Liver (tissue), 8 donors: ENCODE measurements at regions not wholly inside any gene's neighbourhood (a gene's known extent, or its start where the extent isn't known, plus 50 kb on each side); places are given as distances from the start of the nearest gene placed in this dataset.
"Not testable (repeated sequence)": the region's sequence is repeated elsewhere in the genome, so short reads cannot be mapped to it uniquely, and the experiment has no call there.

ENCODE experiments used
- DNase-seq: peaks from one replicate; pipeline ENCODE4 v3.0.0-alpha.2; 2017; ENCODE audit warnings: low spot score
- H3K27ac ChIP-seq, 2 donors: one replicate each; pipeline ENCODE4 v1.7.0; 2013; ENCODE audit warnings: inconsistent platforms in 2 of 2, low read length in 2 of 2, control low read depth in 1 of 2, low read depth in 1 of 2, mild to moderate bottlenecking in 1 of 2
- H3K27me3 ChIP-seq, 4 donors: one replicate each; pipeline versions ENCODE4 v1.6.1 to v1.7.0; 2013; ENCODE audit warnings: low read length in 3 of 4, inconsistent platforms in 1 of 4, mild to moderate bottlenecking in 1 of 4, moderate library complexity in 1 of 4; ENCODE audit not compliant: control insufficient read depth in 4 of 4, insufficient read depth in 4 of 4
- H3K36me3 ChIP-seq, 4 donors: one replicate each; pipeline versions ENCODE4 v1.6.1 to v1.7.0; 2013; ENCODE audit warnings: low read length in 3 of 4, mild to moderate bottlenecking in 3 of 4, low read depth in 1 of 4, moderate library complexity in 1 of 4; ENCODE audit not compliant: control insufficient read depth in 4 of 4, insufficient read depth in 3 of 4
- H3K4me1 ChIP-seq, 4 donors: one replicate each; pipeline versions ENCODE4 v1.6.1 to v1.7.0; 2013; ENCODE audit warnings: low read length in 3 of 4, mild to moderate bottlenecking in 3 of 4, moderate library complexity in 1 of 4; ENCODE audit not compliant: control insufficient read depth in 4 of 4, insufficient read depth in 4 of 4
- H3K4me3 ChIP-seq, 3 donors: one replicate each; pipeline versions ENCODE4 v1.6.1 to v1.7.0; 2013; ENCODE audit warnings: low read length in 3 of 3, control low read depth in 1 of 3, low read depth in 1 of 3, mild to moderate bottlenecking in 1 of 3
- H3K9ac ChIP-seq, 2 donors: one replicate each; pipeline ENCODE4 v1.7.0; 2013; ENCODE audit warnings: low read length in 2 of 2, mild to moderate bottlenecking in 2 of 2, moderate library complexity in 2 of 2, control low read depth in 1 of 2, low read depth in 1 of 2
- H3K9me3 ChIP-seq, 4 donors: one replicate each; pipeline versions ENCODE4 v1.6.1 to v1.7.0; 2013; ENCODE audit warnings: low read length in 3 of 4; ENCODE audit not compliant: control insufficient read depth in 4 of 4
- EGR1 ChIP-seq, 2 donors: IDR thresholded peaks; 2 replicates each; pipeline ENCODE4 v1.6.1; 2016 to 2018; ENCODE audit warnings: antibody characterized with exemption in 2 of 2, low read depth in 2 of 2
- FOXA1 ChIP-seq: IDR thresholded peaks from 2 replicates; pipeline ENCODE4 v1.6.1; 2016; ENCODE audit warnings: antibody characterized with exemption
- FOXA2 ChIP-seq: IDR thresholded peaks from 2 replicates; pipeline ENCODE4 v1.6.1; 2016; ENCODE audit warnings: antibody characterized with exemption
- GABPA ChIP-seq, 2 donors: IDR thresholded peaks in 1 of 2; conservative IDR thresholded peaks in 1 of 2; 2 replicates each; pipeline ENCODE4 v1.6.1; 2016; ENCODE audit warnings: antibody characterized with exemption in 2 of 2, mild to moderate bottlenecking in 1 of 2, moderate library complexity in 1 of 2
- HNF4A ChIP-seq, 2 donors: conservative IDR thresholded peaks; 2 replicates each; pipeline ENCODE4 v1.6.1; 2016; ENCODE audit warnings: antibody characterized with exemption in 2 of 2, mild to moderate bottlenecking in 2 of 2
- HNF4G ChIP-seq: IDR thresholded peaks from 2 replicates; pipeline ENCODE4 v1.6.1; 2016; ENCODE audit warnings: antibody characterized with exemption
- JUND ChIP-seq, 2 donors: IDR thresholded peaks; 2 replicates each; pipeline ENCODE4 v1.6.1; 2016; ENCODE audit warnings: antibody characterized with exemption in 2 of 2
- NR2F2 ChIP-seq: IDR thresholded peaks from 2 replicates; pipeline ENCODE4 v1.6.1; 2016; ENCODE audit warnings: antibody characterized with exemption
- RAD21 ChIP-seq, 2 donors: IDR thresholded peaks; 2 replicates each; pipeline ENCODE4 v1.6.1; 2016; ENCODE audit warnings: antibody characterized with exemption in 2 of 2, mild to moderate bottlenecking in 2 of 2
- RXRA ChIP-seq, 2 donors: IDR thresholded peaks; 2 replicates each; pipeline ENCODE4 v1.6.1; 2017 to 2018; ENCODE audit warnings: antibody characterized with exemption in 2 of 2, mild to moderate bottlenecking in 1 of 2
- SP1 ChIP-seq: IDR thresholded peaks from 2 replicates; pipeline ENCODE4 v1.6.1; 2018; ENCODE audit warnings: antibody characterized with exemption, mild to moderate bottlenecking
- TAF1 ChIP-seq: conservative IDR thresholded peaks from 2 replicates; pipeline ENCODE4 v1.6.1; 2016; ENCODE audit warnings: antibody characterized with exemption, mild to moderate bottlenecking
- YY1 ChIP-seq: IDR thresholded peaks from 2 replicates; pipeline ENCODE4 v1.6.1; 2016; ENCODE audit warnings: antibody characterized with exemption, mild to moderate bottlenecking
- WGBS: extraction: QIAGEN DNeasy Blood & Tissue Kit; methylation state at CpG from one replicate; pipeline ENCODE4 v1.1.7; 2013; 5-methylcytosine and 5-hydroxymethylcytosine counted together
- TF ChIP-seq, protein P1 (sequence below): IDR thresholded peaks from 2 replicates; pipeline ENCODE4 v1.6.1; 2016; ENCODE audit warnings: antibody characterized with exemption
- TF ChIP-seq, protein P2 (sequence below): fragments of 150-350 bp; IDR thresholded peaks from 2 replicates; pipeline ENCODE4 v1.5.1; 2017; ENCODE audit warnings: improper control_type of control experiment, low read depth, low read length; ENCODE audit not compliant: missing input control
- TF ChIP-seq, protein P3 (sequence below): IDR thresholded peaks from 2 replicates; pipeline ENCODE4 v1.6.1; 2016; ENCODE audit warnings: antibody characterized with exemption
- TF ChIP-seq, protein P4 (sequence below): IDR thresholded peaks from 2 replicates; pipeline ENCODE4 v1.6.1; 2016; ENCODE audit warnings: antibody characterized with exemption, mild to moderate bottlenecking
- donor health status: healthy.
- donor health status: healthy.
- donor health status: healthy.
- donor health status: healthy.
- donor health status: healthy.

DNA sequence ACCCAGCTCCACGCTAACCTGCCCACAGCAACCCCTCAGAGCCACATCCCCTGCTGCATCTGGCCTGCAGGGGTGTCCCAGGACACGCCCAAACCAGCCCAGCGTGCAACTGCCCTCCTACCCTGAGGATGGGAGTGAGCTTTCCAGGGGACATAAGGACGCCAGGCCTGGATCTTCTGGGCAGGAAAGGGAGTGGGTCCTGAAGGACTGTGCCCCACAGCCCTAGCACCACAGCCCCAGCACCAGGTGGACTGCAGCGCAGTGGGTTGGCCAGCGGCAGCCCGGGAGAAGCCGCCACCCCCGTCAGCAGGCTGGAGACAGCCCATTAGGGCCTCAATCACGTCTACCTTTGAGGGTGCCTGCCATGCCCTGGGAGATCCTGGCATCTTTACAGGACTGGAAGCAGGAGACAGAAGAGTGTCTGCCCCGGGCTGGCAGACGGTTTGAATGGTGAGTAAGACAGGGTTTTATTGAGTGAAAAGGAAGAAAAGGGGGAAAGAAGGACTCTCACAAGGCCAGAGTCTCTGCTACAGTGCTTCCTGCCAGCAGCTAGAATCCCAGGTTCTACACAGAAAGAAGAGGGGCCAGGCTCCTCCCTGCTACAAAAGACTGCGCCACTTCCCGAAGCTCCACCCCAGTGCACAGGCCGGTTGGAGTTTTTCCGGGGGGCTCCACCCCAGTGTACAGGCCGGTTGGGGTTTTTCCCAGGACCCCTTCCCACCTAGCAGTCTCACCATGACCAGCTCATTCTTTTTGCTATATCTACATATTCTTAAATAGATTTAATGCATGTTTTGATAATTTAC lies 69.8 kb upstream of the KCTD7 start:
- Histone ChIP-seq H3K4me1 (peaks cover 0 to 2% (median 0%) of the 10 kb centered on the region in 4 donors), H3K36me3 (peaks cover 6 to 22% (median 10%) of the 10 kb centered on the region in 4 donors), H3K4me3 (no peak overlapping the region), H3K9me3 (no peaks in the 10 kb centered on the region), H3K27ac (no peak overlapping the region), H3K9ac (no peak overlapping the region), H3K27me3 (no peaks in the 10 kb centered on the region)
- DNase-seq, result no peak
- TF ChIP-seq EGR1 (IDR thresholded peaks at IDR 0.05; ENCODE audit: low read depth in 2 of 2), result no peak
- 82% methylated on average over 17 of the region's 17 CpGs for WGBS

DNA sequence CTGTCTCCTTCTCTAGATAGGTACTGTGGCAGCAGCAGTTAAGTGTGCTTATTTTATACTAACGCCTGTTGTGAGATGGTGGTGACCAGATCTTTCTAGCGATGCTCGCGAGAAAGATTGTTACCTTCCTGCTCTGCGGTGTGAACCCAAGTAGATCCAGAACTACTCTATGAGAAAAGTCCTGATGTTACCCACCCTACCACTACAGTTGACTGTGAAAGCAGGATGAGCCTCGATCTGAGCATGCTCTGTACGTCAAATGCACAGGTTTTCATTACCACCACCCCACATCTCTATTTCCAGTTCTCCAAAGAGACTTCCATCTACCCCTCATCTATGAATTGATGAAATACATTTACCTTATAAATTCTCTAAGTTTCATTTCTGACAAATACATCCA lies 64.6 kb upstream of the KCTD7 start:
- TF ChIP-seq YY1 (no peak), NR2F2 (no peak), HNF4A (conservative IDR thresholded peaks at IDR 0.05) (no peak), TAF1 (no peak), FOXA2 (no peak), RAD21 (IDR thresholded peaks at IDR 0.05) (no peak), SP1 (no peak), FOXA1 (no peak), RXRA (IDR thresholded peaks at IDR 0.05) (no peak)
- TF ChIP-seq, protein P1, sequence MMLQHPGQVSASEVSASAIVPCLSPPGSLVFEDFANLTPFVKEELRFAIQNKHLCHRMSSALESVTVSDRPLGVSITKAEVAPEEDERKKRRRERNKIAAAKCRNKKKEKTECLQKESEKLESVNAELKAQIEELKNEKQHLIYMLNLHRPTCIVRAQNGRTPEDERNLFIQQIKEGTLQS, result no peak
- TF ChIP-seq, protein P2, sequence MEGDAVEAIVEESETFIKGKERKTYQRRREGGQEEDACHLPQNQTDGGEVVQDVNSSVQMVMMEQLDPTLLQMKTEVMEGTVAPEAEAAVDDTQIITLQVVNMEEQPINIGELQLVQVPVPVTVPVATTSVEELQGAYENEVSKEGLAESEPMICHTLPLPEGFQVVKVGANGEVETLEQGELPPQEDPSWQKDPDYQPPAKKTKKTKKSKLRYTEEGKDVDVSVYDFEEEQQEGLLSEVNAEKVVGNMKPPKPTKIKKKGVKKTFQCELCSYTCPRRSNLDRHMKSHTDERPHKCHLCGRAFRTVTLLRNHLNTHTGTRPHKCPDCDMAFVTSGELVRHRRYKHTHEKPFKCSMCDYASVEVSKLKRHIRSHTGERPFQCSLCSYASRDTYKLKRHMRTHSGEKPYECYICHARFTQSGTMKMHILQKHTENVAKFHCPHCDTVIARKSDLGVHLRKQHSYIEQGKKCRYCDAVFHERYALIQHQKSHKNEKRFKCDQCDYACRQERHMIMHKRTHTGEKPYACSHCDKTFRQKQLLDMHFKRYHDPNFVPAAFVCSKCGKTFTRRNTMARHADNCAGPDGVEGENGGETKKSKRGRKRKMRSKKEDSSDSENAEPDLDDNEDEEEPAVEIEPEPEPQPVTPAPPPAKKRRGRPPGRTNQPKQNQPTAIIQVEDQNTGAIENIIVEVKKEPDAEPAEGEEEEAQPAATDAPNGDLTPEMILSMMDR, result no peak
- WGBS, result 95% methylated on average over 7 of the region's 7 CpGs
- no peak overlapping the region for H3K27ac ChIP-seq
- H3K9me3 ChIP-seq, result no peaks in the 10 kb centered on the region
- no peak overlapping the region for H3K4me3 ChIP-seq
- no peaks in the 10 kb centered on the region for H3K27me3 ChIP-seq
- H3K9ac ChIP-seq, result no peak overlapping the region
- H3K4me1 ChIP-seq, result no peaks in the 10 kb centered on the region
- peaks cover 0 to 12% (median 11%) of the 10 kb centered on the region in 4 donors for H3K36me3 ChIP-seq
- no peak for DNase-seq

DNA sequence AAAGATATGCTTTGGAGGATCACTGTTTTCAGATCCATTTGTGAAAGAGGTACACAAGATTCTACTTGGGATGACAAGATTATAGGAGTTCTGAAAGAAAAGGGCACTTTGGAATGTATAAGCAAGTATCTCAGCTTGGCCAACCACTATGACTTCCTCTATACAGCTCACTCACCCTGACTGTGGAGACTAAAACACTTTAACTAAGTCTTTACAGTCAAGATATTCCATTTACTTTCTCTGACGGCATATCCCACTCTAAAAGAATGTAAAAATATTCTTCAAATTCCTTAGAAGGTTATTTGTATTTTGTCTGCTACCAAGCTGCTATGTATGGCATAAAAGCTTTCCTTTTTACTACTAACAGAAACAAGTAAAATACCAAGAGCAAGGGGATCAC lies 58.5 kb upstream of the KCTD7 start:
- not testable (repeated sequence) for H3K9me3 ChIP-seq, H3K4me1 ChIP-seq, H3K9ac ChIP-seq, H3K27me3 ChIP-seq, H3K27ac ChIP-seq, DNase-seq, H3K4me3 ChIP-seq
- peaks cover 0 to 34% (median 20%) of the 10 kb centered on the region in 4 donors for H3K36me3 ChIP-seq
- WGBS, result 91% methylated on average over 1 of the region's 1 CpG

DNA sequence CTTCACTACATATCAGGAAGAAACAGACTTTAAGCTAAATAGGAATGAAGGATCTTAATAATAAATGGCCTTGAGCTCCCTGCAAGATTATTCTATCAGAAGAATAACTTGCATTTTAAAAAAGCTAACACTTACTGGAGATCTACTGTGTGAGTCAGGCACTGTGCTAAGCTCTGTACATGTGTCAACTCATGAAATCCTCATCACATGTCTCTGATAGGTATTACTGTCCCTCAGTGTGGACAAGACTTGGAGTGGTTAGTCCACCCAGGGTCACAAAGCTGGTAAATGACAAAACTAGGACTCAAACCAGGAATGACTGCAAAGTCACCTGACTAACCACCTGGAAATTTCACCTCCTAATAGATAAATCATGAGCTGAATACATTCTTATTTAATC lies 57.1 kb upstream of the KCTD7 start:
- Histone ChIP-seq H3K9ac (no peak overlapping the region), H3K4me1 (peaks cover 0 to 4% (median under 1%) of the 10 kb centered on the region in 4 donors), H3K27me3 (no peaks in the 10 kb centered on the region), H3K36me3 (peaks cover 1 to 29% (median 15%) of the 10 kb centered on the region in 4 donors), H3K4me3 (no peak overlapping the region), H3K9me3 (no peaks in the 10 kb centered on the region), H3K27ac (no peak overlapping the region)
- TF ChIP-seq YY1 (no peak), GABPA (IDR thresholded peaks at IDR 0.05 in 1 of 2, conservative IDR thresholded peaks at IDR 0.05 in 1 of 2) (no peak), HNF4G (no peak), RXRA (IDR thresholded peaks at IDR 0.05) (no peak), HNF4A (conservative IDR thresholded peaks at IDR 0.05) (no peak), JUND (IDR thresholded peaks at IDR 0.05) (no peak), FOXA2 (no peak), RAD21 (IDR thresholded peaks at IDR 0.05) (no peak), FOXA1 (no peak), TAF1 (no peak)
- TF ChIP-seq, protein P3, sequence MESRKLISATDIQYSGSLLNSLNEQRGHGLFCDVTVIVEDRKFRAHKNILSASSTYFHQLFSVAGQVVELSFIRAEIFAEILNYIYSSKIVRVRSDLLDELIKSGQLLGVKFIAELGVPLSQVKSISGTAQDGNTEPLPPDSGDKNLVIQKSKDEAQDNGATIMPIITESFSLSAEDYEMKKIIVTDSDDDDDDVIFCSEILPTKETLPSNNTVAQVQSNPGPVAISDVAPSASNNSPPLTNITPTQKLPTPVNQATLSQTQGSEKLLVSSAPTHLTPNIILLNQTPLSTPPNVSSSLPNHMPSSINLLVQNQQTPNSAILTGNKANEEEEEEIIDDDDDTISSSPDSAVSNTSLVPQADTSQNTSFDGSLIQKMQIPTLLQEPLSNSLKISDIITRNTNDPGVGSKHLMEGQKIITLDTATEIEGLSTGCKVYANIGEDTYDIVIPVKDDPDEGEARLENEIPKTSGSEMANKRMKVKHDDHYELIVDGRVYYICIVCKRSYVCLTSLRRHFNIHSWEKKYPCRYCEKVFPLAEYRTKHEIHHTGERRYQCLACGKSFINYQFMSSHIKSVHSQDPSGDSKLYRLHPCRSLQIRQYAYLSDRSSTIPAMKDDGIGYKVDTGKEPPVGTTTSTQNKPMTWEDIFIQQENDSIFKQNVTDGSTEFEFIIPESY, result no peak
- TF ChIP-seq, protein P4, sequence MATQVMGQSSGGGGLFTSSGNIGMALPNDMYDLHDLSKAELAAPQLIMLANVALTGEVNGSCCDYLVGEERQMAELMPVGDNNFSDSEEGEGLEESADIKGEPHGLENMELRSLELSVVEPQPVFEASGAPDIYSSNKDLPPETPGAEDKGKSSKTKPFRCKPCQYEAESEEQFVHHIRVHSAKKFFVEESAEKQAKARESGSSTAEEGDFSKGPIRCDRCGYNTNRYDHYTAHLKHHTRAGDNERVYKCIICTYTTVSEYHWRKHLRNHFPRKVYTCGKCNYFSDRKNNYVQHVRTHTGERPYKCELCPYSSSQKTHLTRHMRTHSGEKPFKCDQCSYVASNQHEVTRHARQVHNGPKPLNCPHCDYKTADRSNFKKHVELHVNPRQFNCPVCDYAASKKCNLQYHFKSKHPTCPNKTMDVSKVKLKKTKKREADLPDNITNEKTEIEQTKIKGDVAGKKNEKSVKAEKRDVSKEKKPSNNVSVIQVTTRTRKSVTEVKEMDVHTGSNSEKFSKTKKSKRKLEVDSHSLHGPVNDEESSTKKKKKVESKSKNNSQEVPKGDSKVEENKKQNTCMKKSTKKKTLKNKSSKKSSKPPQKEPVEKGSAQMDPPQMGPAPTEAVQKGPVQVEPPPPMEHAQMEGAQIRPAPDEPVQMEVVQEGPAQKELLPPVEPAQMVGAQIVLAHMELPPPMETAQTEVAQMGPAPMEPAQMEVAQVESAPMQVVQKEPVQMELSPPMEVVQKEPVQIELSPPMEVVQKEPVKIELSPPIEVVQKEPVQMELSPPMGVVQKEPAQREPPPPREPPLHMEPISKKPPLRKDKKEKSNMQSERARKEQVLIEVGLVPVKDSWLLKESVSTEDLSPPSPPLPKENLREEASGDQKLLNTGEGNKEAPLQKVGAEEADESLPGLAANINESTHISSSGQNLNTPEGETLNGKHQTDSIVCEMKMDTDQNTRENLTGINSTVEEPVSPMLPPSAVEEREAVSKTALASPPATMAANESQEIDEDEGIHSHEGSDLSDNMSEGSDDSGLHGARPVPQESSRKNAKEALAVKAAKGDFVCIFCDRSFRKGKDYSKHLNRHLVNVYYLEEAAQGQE, result no peak
- no peak for DNase-seq
